Aorta (tissue), 5 donors: ENCODE measurements at regions not wholly inside any gene's neighbourhood (a gene's known extent, or its start where the extent isn't known, plus 50 kb on each side); places are given as distances from the start of the nearest gene placed in this dataset.

Experiments used
- ATAC-seq: fragments of 200-7000 bp; cut with Tn5 transposase; one replicate; pipeline ENCODE4 v1.9.1; 2022; ENCODE audit warnings: moderate library complexity; ENCODE audit not compliant: low FRiP score
- DNase-seq, 2 donors: peaks; one replicate each; pipeline ENCODE4 v3.0.0-alpha.2; 2020
- H3K27ac ChIP-seq, 2 donors: one replicate each; pipeline ENCODE4 v1.5.1; 2013; ENCODE audit warnings: low read length in 2 of 2, mild to moderate bottlenecking in 2 of 2, moderate library complexity in 2 of 2, control low read depth in 1 of 2, inconsistent platforms in 1 of 2, low read depth in 1 of 2
- H3K27me3 ChIP-seq, 2 donors: one replicate each; pipeline ENCODE4 v1.6.1; 2013; ENCODE audit warnings: control low read depth in 1 of 2, low read length in 1 of 2, mild to moderate bottlenecking in 1 of 2, moderate library complexity in 1 of 2; ENCODE audit not compliant: insufficient read depth in 2 of 2, control insufficient read depth in 1 of 2
- H3K36me3 ChIP-seq, 2 donors: one replicate each; pipeline ENCODE4 v1.6.1; 2013; ENCODE audit warnings: control low read depth in 1 of 2, low read length in 1 of 2, mild to moderate bottlenecking in 1 of 2; ENCODE audit not compliant: insufficient read depth in 2 of 2, control insufficient read depth in 1 of 2
- H3K4me1 ChIP-seq, 2 donors: one replicate each; pipeline ENCODE4 v1.6.1; 2013; ENCODE audit warnings: low read length in 2 of 2, control low read depth in 1 of 2, mild to moderate bottlenecking in 1 of 2, moderate library complexity in 1 of 2; ENCODE audit not compliant: insufficient read depth in 2 of 2, control insufficient read depth in 1 of 2
- H3K4me3 ChIP-seq, 2 donors: one replicate each; pipeline ENCODE4 v1.5.1; 2013; ENCODE audit warnings: low read length in 2 of 2, control low read depth in 1 of 2, mild to moderate bottlenecking in 1 of 2
- H3K9me3 ChIP-seq: one replicate; pipeline ENCODE4 v1.6.1; 2013; ENCODE audit warnings: mild to moderate bottlenecking, low read length; ENCODE audit not compliant: control insufficient read depth
- WGBS, 2 donors: extraction: QIAGEN DNeasy Blood & Tissue Kit; methylation state at CpG; one replicate each; pipeline ENCODE4 v1.1.7; 2013; 5-methylcytosine and 5-hydroxymethylcytosine counted together
- intact Hi-C, 2 donors: fragments of 100-400 bp; cut with DNase I; formaldehyde crosslinking; loops; one replicate each; pipeline versions ENCODE4 v1.14.2 to v1.15.0; 2022
- donor health status: healthy with polysubstance abuse.
- donor health status: Bipolar disorder and iron deficiency.
- donor health status: DM: no; HTN: no; CAD: no.
- donor health status: DM: no; HTN: no; CAD: no.
- donor health status: DM: yes; HTN: yes; CAD: no.

GRCh38 chr2:155301221-155301620 is 602.7 kb downstream of the KCNJ3 start:
- no peak overlapping the region for H3K27ac ChIP-seq
- intact Hi-C loops: loop anchor here in 1 of 2 donors (10.0 kb wide), 1 partner anchor 856 kb away; no protein-coding TSS in a partner anchor

GRCh38 chr2:155298001-155298400 is 599.5 kb downstream of the KCNJ3 start:
- Histone ChIP-seq H3K27me3 (no peaks in the 10 kb centered on the region), H3K4me3 (no peak overlapping the region), H3K36me3 (no peaks in the 10 kb centered on the region), H3K4me1 (no peaks in the 10 kb centered on the region), H3K27ac (no peak overlapping the region), H3K9me3 (no peaks in the 10 kb centered on the region)
- WGBS, 2 donors: 10 to 32% methylated on average over 1 of the region's 1 CpG
- intact Hi-C loops: no loop called here
- DNase-seq (no peak), ATAC-seq (no peak)

More at GRCh38 chr2:155301221-155301620, 602.7 kb downstream of the KCNJ3 start:
- H3K4me3 ChIP-seq: no peak overlapping the region
- no peaks in the 10 kb centered on the region for H3K27me3 ChIP-seq
- no peaks in the 10 kb centered on the region for H3K4me1 ChIP-seq
- ATAC-seq (no peak), DNase-seq (no peak)
- H3K9me3 ChIP-seq: no peaks in the 10 kb centered on the region
- no peaks in the 10 kb centered on the region for H3K36me3 ChIP-seq

GRCh38 chr2:155294358-155294757 is 595.9 kb downstream of the KCNJ3 start:
- Histone ChIP-seq H3K27me3 (no peaks in the 10 kb centered on the region), H3K36me3 (no peaks in the 10 kb centered on the region), H3K27ac (no peak overlapping the region), H3K4me1 (no peaks in the 10 kb centered on the region), H3K4me3 (no peak overlapping the region), H3K9me3 (no peaks in the 10 kb centered on the region)
- intact Hi-C loops: no loop called here
- ATAC-seq: no peak
- DNase-seq: no peak
- WGBS, 2 donors: 74 to 83% methylated on average over 1 of the region's 1 CpG

GRCh38 chr2:155281907-155282306 is 583.4 kb downstream of the KCNJ3 start:
- WGBS, 2 donors: 89 to 92% methylated on average over 7 of the region's 7 CpGs
- Histone ChIP-seq H3K27ac (no peak overlapping the region), H3K9me3 (peaks cover 3% of the 10 kb centered on the region), H3K27me3 (no peaks in the 10 kb centered on the region), H3K4me1 (no peaks in the 10 kb centered on the region), H3K4me3 (no peak overlapping the region), H3K36me3 (no peaks in the 10 kb centered on the region)
- intact Hi-C loops: no loop called here
- DNase-seq (no peak), ATAC-seq (no peak)

GRCh38 chr2:155273323-155273722 is 574.8 kb downstream of the KCNJ3 start:
- 88 to 90% methylated on average over 3 of the region's 3 CpGs for WGBS, 2 donors
- no peaks in the 10 kb centered on the region for H3K27me3 ChIP-seq
- DNase-seq (no peak), ATAC-seq (no peak)
- H3K4me3 ChIP-seq: no peak overlapping the region
- no peaks in the 10 kb centered on the region for H3K4me1 ChIP-seq
- no peak overlapping the region for H3K27ac ChIP-seq
- intact Hi-C loops: no loop called here
- H3K9me3 ChIP-seq: no peaks in the 10 kb centered on the region
- no peaks in the 10 kb centered on the region for H3K36me3 ChIP-seq

GRCh38 chr2:155266583-155266982 is 568.1 kb downstream of the KCNJ3 start:
- H3K4me1 ChIP-seq: no peaks in the 10 kb centered on the region
- H3K27ac ChIP-seq: no peak overlapping the region
- H3K9me3 ChIP-seq: peaks cover 2% of the 10 kb centered on the region
- 72 to 77% methylated on average over 3 of the region's 3 CpGs for WGBS, 2 donors
- DNase-seq: no peak
- no peaks in the 10 kb centered on the region for H3K36me3 ChIP-seq
- intact Hi-C loops: no loop called here
- no peaks in the 10 kb centered on the region for H3K27me3 ChIP-seq
- no peak overlapping the region for H3K4me3 ChIP-seq
- ATAC-seq: peak; percentile 11

GRCh38 chr2:155266109-155266508 is 567.6 kb downstream of the KCNJ3 start:
- no peak overlapping the region for H3K4me3 ChIP-seq
- peaks cover 2% of the 10 kb centered on the region for H3K9me3 ChIP-seq
- DNase-seq (no peak), ATAC-seq (no peak)
- intact Hi-C loops: no loop called here
- no peak overlapping the region for H3K27ac ChIP-seq
- WGBS, 2 donors: 41 to 44% methylated on average over 1 of the region's 1 CpG
- no peaks in the 10 kb centered on the region for H3K27me3 ChIP-seq
- H3K4me1 ChIP-seq: no peaks in the 10 kb centered on the region
- no peaks in the 10 kb centered on the region for H3K36me3 ChIP-seq

DNA sequence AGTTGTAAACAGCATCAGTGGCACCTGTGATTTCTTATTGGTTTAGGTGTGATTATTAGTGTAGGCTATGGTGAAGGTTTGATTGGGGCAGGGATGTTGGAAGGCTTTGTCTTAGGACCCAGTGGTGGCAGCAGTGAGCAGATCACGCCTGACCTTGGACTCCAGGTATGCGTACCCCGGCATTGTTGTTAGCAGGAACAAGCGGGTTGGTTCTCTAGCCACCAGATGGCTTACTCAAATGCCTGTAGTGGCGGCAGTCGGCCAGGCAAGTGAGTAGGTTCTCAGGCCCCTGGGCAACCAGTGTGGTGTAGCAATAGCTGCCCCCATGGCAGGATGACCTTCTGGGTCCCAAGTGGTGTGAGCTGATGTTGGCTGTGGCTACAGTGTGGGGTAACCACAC is 558.3 kb downstream of the KCNJ3 start:
- H3K4me1 ChIP-seq: no peaks in the 10 kb centered on the region
- no peaks in the 10 kb centered on the region for H3K9me3 ChIP-seq
- intact Hi-C loops: no loop called here
- H3K27me3 ChIP-seq: no peaks in the 10 kb centered on the region
- H3K36me3 ChIP-seq: no peaks in the 10 kb centered on the region
- ATAC-seq (no peak), DNase-seq (no peak)
- H3K4me3 ChIP-seq: no peak overlapping the region
- H3K27ac ChIP-seq: no peak overlapping the region
- WGBS, 2 donors: 93 to 94% methylated on average over 6 of the region's 6 CpGs

DNA sequence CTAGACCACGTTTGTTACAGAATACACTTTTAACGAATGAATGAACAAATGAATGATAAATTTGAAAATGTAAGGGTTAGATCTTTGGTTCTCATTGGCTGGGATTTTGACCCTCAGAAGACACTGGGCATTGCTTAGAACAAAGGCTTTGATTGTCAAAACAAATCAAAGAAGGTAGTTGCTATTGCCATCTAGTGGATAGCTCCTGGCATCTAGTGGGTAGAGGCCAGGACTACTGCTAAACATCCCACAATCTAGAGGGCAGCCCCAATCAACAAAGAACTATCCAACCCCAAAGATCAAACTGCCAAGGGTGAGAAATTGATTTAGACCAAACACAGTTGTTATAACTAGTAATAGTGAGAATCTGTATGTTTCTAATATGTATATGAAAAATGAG is 552.3 kb downstream of the KCNJ3 start:
- Histone ChIP-seq H3K36me3 (no peaks in the 10 kb centered on the region), H3K4me1 (no peaks in the 10 kb centered on the region), H3K27ac (no peak overlapping the region), H3K4me3 (no peak overlapping the region), H3K9me3 (no peaks in the 10 kb centered on the region), H3K27me3 (no peaks in the 10 kb centered on the region)
- DNase-seq (no peak), ATAC-seq (no peak)
- WGBS, 2 donors: 16 to 24% methylated on average over 2 of the region's 2 CpGs
- intact Hi-C loops: no loop called here
